Activated gamma-delta T cell (primary cell): ENCODE measurements at regions not wholly inside any gene's neighbourhood (a gene's known extent, or its start where the extent isn't known, plus 50 kb on each side); places are given as distances from the start of the nearest gene placed in this dataset.
"Not testable (repeated sequence)": the region's sequence is repeated elsewhere in the genome, so short reads cannot be mapped to it uniquely, and the experiment has no call there.

ENCODE experiments used
- DNase-seq: peaks from one replicate; lab custom pipeline; 2025; lab: John Stamatoyannopoulos, UW

DNA sequence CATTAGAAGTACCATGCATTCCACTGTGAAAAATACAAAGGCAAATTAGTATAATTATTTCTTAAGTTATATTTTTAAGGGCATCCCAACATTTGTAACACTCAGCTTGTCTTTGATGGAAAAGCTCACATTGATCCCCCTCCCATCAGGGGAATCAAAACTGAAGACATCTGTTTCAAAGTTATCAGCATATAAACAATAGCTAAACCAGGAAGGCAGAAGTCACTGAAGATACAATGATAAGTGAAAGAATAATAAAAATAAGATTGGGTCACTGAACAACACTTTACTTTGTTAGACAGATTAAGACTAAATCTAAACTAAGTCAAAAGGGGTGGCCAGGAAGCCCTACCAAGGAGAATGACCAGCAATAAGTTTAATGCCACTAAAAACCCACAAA is 801.9 kb upstream of the ACO1 start:
- DNase-seq, result no peak

DNA sequence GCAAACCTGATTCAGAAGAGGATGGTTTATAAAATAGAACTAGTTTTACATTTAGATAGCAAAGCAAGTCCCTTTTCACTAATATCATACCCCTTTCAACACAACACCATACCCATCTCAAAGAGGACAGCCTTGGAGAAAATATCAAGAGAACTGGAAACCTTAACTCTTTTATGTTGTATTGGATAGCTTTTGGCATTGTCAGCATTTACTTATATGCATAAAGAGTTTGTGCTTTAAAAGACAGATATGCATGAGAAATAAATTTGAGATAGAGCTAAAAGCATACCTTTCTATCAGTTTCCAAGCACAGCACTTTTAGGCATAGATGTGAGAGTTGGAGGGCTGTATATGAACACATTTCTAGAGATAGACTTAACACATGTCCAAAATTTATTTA is 799.3 kb upstream of the ACO1 start:
- no peak for DNase-seq

DNA sequence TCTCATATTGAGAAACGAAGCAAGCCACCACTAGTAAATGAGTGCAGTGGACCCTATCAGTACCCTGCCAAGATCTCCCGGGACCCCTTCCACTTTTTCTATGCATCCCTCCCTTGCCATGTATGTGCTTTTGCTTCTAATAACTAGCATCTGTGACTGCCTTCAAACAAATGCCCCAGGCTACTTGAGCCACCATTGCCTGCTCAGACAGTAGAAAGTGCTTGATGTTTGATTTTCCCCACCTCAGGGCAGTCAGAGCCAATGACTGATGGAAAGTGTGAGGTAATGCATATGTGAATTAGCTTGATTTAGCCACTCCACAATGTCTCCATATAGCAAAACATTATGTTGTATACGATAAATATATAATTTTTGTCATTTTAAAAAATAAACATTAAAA is 797.3 kb upstream of the ACO1 start:
- no peak for DNase-seq

GRCh38 chr9:31588006-31588405 is 796.4 kb upstream of the ACO1 start:
- DNase-seq, result no peak

DNA sequence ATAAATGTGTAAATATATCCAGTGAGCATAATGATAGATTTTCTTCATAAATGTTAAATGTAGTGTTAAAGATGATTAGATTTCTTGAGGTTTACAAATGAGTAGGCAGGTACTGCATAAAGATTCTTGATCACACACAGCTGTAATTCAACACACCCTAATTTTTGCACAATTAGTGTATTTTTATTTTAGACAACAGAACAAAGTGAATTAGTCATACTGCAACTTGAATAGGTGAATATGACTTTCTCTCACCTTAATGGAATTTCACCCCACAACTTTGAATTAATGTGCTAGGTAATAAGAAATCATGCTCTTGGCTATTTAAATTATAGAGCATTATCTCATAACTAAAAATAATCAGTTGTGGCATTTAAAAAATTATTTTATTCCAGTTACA is 795.7 kb upstream of the ACO1 start:
- no peak for DNase-seq

DNA sequence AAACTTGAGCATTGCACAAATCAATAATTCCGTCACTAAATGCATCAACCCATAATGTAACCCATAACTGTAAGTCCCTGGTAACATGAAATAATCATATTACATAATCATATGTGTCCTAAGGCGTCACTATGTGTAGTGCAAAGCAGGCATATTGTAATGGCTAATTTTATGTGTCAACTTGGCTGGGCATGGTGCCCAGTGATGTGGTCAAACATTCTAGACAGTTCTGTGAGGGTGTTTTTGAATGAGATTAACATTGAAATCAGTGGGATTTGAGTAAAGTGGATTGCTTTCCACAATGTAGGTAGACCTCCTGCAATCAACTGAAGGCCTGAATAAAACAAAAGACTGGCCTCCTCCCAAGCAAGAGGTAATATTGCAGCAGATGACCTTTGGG is 794.4 kb upstream of the ACO1 start:
- DNase-seq, result no peak

DNA sequence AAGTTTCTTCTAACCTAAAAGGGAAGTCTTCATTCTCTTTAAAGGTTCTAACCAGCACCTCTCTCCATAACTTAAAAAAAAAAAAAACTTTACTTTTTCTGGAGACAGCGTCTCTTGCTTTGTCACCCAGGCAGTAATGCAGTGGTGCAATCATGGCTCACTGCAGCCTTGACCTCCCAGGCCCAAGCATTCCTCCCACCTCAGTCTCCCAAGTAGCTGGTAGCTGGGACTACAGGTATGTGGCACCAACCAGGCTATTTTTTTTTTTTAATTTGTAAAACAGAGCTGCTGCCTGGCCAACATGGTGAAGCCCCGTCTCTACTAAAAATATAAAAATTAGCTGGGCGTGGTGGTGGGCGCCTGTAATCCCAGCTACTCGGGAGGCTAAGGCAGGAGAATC is 787.4 kb upstream of the ACO1 start:
- DNase-seq, result not testable (repeated sequence)

- no peak for DNase-seq
Observed at GRCh38 chr9:31597977-31598376, 786.5 kb upstream of the ACO1 start.

DNA sequence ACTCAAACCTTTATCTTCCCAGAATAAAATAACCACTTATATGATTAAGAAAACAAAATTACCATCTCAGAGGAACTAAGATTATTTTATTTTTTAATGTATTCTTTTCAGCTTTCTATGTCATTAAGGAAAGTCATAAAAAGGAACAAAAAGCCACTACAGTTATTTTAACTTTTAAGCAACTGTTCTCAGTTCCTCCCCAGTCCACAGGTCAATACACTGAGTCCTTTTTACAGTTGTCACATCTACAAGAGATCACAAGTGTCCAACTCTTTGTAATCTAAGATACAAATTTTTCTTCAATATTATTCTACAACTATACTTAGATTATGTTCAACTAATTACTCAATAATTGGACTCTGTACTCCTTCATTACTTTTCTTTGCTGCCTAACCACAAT is 782.8 kb upstream of the ACO1 start:
- no peak for DNase-seq

DNA sequence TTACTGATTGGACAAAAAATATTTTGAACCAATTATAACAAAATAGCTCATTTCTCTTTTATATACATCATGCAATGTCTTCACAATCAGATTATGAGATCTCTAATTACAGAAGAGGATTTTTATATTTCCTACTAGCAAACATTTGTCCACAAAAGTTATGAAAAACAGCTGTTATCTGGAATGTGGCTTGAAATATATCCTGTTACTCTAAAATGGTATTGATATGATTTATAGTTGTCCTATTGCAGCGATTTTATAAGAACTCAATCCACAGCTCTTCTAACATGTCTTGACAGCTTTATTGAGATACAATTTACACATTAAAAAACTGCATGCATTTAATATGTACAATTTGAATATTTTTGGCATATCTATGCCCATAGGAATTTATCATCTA is 779.9 kb upstream of the ACO1 start:
- no peak for DNase-seq

DNA sequence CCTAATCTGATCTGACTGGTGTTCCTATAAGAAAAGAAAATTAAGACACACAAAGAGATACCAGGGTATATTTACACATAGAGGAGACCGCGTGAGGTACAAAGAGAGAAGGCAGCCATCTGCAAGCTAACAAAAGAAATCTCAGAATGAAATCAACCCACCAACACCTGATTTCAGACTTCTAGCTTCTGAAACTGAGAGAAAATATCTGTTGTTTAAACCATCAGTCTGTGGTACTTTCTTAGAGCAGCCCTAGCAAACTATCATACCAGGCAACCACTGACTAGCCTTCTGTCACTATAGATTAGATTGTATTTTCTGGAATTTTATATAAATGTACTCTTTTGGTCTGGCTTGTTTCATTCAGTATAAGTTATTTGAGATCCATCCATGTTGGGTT is 779.3 kb upstream of the ACO1 start:
- DNase-seq, result no peak

DNA sequence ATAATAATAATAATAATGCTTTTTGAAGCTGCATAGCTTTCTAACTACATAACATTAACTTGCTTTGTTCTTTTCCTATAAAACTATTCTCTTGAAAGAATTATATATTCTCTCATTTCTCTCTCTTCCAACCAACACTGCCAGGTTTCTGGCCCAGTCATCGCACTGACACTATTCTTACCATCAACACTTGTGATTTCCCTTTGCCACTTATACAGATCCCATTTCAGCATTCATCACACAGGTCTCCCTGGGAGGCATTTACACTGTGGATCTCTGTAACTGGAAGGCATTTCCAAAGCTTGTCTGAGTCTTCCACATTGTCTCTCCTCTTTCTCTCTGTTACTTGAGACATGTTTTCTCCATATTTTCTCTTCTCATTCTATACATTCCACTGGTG is 777.8 kb upstream of the ACO1 start:
- no peak for DNase-seq

GRCh38 chr9:31608416-31608815 is 776.0 kb upstream of the ACO1 start:
- DNase-seq, result no peak

GRCh38 chr9:31608881-31609280 is 775.6 kb upstream of the ACO1 start:
- no peak for DNase-seq

DNA sequence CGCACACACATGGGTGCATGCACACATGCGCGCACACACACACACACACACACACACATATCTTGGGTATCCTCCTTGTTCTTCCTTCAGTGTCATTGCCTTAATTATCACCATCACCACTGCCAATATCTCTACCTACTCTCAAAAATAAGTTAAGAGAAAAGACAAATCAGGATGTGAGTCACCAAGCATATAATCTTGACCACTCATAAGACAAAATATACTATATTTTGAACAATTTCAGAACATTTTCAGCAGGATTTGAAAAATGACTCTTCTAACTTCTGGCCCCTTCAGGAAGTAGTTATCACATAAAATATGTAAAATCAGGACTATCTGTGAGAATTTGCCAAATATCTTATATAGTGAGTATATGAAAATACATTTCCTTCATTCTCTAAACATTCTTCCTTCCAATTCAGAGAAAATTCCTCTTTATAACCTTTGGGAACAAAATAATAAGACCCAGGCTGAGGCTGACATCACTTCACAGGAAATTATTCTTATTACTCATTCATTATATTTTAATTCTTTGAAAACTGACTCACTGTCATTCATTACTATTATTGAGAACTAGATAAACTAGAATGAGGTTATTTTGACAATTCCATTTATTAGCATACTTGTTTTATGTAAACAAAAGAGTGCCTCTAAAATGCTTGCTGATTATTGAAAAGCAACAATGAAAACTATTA is 772.0 kb upstream of the ACO1 start:
- no peak for DNase-seq

DNA sequence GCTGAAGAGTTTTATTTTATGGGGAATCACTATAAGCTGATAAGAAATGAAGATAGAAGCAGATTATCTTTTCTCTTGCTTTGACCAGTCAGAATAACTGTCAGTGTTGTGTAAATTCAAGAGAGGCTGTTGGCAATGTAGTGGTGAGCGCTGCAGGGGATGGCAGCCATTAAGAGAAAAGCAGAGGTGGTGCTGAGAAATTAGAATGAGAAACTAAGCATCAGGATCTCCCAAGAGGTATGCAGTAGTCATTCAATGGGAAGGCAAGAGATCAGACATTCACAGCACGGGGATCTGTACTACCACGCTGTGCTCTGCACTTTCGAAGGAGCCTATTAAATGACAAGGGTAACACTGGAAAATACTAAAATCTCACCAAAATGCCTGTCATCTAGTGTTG is 768.5 kb upstream of the ACO1 start:
- DNase-seq, result no peak

DNA sequence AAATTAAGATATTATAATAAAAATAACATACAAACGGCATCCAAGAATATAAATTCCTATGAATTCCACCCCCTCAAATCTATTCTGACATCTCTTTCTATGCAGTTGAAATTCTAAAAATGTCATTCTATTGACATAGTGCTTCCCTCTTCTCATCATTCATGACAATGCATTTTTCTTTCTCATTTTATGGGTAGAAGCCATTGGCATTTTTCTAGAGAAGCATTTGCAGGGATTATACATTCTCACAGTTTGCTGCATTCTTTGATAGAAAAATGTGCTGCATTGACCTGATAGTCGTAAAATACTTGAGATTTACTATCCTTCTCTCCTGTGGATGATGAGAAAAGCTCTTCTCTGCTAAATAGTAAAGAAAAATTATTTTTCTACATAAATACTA is 760.9 kb upstream of the ACO1 start:
- no peak for DNase-seq

DNA sequence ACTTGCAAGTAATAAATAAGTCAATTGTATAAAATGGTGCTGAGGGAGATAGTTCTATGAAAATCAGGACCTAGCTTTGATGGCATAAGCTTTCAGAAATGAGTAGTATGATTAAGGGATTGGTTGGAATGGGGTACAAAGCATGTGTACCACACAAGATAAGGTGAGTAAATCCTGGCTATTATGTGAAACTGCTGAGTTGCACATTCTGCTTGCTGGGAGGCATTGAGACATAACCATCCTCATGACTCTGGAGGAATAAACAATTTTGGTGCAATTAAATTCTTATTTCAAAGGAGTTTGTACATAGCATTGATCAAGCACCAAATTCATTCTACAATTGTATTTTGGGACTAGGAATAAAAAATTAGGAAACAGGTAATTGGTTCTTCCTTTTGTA is 755.2 kb upstream of the ACO1 start:
- DNase-seq, result no peak

- DNase-seq, result no peak
Observed at GRCh38 chr9:31637265-31637664, 747.2 kb upstream of the ACO1 start.

- DNase-seq, result no peak
Observed at GRCh38 chr9:31637861-31638260, 746.6 kb upstream of the ACO1 start.

GRCh38 chr9:31639451-31639850 is 745.0 kb upstream of the ACO1 start:
- no peak for DNase-seq

DNA sequence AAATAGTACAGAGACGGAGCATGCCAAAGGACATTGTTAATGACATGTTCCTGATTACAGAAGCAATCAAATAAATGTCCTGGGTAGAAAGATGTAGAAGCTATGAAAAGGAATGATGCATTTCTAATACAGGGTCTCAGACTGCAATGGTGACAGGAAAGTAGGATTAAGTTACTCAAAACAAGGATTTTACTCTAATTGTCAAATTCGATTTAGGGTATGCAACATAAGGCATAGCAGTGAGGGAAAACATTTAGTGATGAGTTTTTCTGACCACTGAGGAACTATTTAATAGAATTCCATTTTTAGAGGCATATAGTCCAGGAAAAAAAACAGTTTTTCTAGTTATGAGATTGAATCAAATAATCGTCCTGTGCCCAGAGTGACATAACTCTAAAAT is 715.1 kb upstream of the ACO1 start:
- no peak for DNase-seq

GRCh38 chr9:31671011-31671410 is 713.4 kb upstream of the ACO1 start:
- DNase-seq, result no peak

GRCh38 chr9:31674264-31674663 is 710.2 kb upstream of the ACO1 start:
- no peak for DNase-seq

- no peak for DNase-seq
Observed at GRCh38 chr9:31677415-31677814, 707.0 kb upstream of the ACO1 start.
